Stimulated activated CD4-positive, alpha-beta T cell treated with anti-CD3 and anti-CD28 coated beads, Interleukin-1b, Interleukin-23, amount 100 ng/mL, for 48 hours (primary cell): ENCODE measurements at regions not wholly inside any gene's neighbourhood (a gene's known extent, or its start where the extent isn't known, plus 50 kb on each side); places are given as distances from the start of the nearest gene placed in this dataset.

ENCODE experiments used
- DNase-seq: peaks from one replicate; pipeline ENCODE4 v3.0.0-alpha.2; 2020

GRCh38 chr3:139285691-139286090, 58.1 kb upstream of the MRPS22 start:
- DNase-seq: no peak

GRCh38 chr3:139286241-139286640, 57.6 kb upstream of the MRPS22 start:
- DNase-seq: no peak

- DNase-seq: no peak
These were observed 57.0 kb upstream of the MRPS22 start for GRCh38 chr3:139286825-139287224.

GRCh38 chr3:139287557-139287956, 56.3 kb upstream of the MRPS22 start:
- no peak for DNase-seq

- DNase-seq: no peak
These were observed 55.5 kb upstream of the MRPS22 start for GRCh38 chr3:139288266-139288821.

- DNase-seq: no peak
These were observed 53.8 kb upstream of the MRPS22 start for GRCh38 chr3:139289860-139290524.

GRCh38 chr3:139291276-139292051, 52.4 kb upstream of the MRPS22 start:
- DNase-seq: no peak

GRCh38 chr3:139292192-139292591, 51.6 kb upstream of the MRPS22 start:
- DNase-seq: no peak

GRCh38 chr3:139292711-139293664, 50.8 kb upstream of the MRPS22 start:
- DNase-seq: no peak

GRCh38 chr3:139293665-139294023, 50.2 kb upstream of the MRPS22 start:
- DNase-seq: no peak
